DMS53 treated with DMSO at 0.1 percent for 48 hours (cell line): ENCODE measurements at regions not wholly inside any gene's neighbourhood (a gene's known extent, or its start where the extent isn't known, plus 50 kb on each side); places are given as distances from the start of the nearest gene placed in this dataset.

Experiments used
- DNase-seq: peaks from one replicate; lab custom pipeline; 2025; ENCODE audit not compliant: unreplicated experiment; lab: John Stamatoyannopoulos, UW

GRCh38 chr6:164130151-164130550 is 715.6 kb downstream of the QKI start:
- no peak for DNase-seq

DNA sequence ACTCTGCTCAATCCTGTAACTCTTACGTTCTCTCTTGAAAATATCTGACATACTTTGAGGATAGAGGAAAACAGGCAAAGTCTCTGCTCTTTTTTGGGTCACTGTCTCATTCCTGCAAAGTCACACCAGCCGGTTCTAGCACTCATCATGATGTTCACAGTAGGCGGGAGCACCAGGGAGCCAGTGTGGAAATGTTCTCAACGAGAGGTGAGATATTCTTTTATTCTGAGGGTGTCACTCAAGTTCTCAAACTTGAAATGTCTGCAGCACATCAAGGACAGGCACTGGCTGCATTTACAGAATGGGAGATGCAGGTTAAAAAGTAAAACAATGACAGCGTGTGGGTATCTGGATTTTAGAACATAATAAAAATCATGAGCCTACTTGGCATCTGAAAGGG is 714.7 kb downstream of the QKI start:
- DNase-seq: no peak

- DNase-seq: no peak
Measured at GRCh38 chr6:164128101-164128500, 713.6 kb downstream of the QKI start.

DNA sequence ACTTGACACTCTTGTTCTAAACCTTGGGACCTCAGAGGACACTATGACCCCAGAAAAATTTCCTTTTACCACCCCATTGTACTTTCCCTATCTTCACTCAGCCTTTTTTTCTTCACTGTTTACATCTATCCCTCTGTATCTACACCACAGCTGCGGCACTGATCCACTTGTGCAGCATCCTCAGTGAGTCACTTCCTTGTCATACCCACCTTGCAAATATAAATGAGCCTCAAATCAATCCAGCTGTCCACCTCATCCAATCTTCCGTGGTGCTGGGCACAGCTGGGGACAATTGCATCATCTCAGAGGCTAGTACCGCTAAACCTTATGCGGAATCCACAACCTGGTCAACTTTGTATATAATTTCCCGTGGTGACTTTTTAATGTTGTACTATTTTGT is 710.5 kb downstream of the QKI start:
- peak; percentile 62 for DNase-seq

GRCh38 chr6:164124473-164124872 is 710.0 kb downstream of the QKI start:
- no peak for DNase-seq

- no peak for DNase-seq
Measured at GRCh38 chr6:164122109-164122508, 707.6 kb downstream of the QKI start.

DNA sequence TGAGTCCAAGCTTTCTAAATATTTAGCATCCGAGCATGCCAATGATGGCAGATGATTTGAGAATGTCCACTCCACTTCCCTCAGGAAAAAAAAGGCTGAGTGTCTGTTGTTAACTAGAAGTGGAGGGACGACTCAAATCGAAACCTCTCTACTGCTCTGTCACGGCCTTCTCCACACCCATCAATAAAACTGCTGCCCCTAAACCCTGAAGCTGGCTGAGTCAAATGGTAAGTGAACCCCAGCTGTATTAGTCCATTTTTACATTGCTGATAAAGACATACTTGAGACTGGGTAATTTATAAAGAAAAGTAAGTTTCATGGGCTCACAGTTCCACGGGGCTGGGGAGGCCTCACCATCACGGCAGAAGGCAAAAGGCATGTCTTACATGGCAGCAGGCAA is 707.0 kb downstream of the QKI start:
- no peak for DNase-seq

GRCh38 chr6:164114651-164115050 is 700.1 kb downstream of the QKI start:
- no peak for DNase-seq

DNA sequence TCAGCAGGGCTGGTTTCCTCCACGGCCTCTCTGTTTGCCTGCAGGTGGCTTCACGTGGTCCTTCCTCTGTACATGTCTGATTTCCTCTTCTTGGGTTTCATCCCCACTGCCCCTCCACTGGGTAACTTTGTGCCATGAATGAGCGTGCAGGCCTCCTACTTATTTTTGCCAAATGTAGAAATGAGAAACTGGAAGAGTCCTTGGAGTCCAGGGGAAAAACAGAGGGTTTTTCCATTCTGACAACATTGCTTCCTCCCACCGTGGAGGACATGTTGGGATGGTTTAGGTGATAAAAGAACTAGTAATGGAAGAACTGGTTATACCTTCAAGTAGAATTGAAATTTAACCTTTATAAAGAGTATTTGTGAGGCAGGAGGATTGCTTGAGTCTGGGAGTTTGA is 699.5 kb downstream of the QKI start:
- DNase-seq: no peak

DNA sequence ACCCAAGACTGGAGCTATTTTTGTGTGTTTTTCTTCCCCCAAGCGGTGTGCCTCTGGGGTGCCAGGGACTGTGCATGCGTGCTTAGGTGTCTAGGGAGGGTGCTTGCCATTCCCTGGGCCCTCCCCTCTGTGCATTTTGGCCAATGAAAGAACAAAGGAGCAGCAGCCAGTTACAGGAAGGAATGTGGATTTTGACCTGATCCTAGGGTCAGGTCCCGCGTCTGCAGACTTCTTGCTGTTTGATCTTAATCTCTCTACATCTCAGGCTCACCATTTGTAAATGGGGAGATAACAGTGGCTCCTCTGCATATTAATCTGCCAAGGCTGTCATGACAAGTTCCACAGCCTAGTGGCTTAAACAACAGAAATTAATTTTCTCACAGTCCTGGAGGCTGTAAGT is 699.1 kb downstream of the QKI start:
- DNase-seq: no peak

- DNase-seq: no peak
Measured at GRCh38 chr6:164109770-164110140, 695.2 kb downstream of the QKI start.

DNA sequence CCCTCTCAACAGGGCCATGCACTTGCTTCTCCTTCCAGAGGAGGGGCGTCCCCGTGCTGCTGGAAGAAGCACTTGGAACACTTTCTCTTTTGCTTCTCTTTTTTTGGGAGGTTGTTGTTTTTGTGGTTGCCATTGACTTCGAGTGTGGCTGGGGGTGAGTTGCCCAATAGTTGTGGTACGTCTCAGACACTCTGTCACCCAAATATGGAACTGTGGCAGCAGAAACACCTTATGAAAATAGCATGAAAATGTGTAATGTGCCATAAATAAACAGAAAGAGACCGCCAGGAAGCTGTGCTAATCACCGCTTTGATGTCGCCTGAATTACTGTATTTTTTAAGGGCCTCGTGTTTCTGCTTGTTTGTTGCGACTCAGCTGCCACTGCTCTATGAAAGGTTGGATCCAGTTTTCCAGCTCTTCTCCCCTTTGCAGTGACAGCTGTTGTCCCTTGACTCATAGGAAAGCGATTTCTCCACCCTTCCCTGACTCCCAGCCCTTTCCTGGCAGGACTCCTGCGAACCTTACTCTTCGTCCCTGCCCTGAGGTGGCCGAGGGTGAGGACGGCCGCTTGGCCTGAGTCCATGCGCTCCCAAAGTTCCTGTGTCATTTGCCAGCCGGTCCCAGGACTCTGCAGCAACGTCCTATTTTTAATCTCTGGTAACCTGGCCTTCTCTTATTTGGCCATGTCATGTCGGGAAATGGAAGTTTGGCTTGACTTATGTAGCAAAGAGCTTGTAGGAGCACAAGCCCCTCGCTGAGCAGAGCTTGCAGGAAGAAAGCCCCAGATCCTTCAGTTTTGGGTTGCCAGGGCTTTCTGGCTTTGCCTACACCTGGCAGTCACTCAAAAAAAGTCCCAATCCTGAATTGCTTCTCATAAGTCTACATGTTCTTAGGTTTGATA is 694.6 kb downstream of the QKI start:
- DNase-seq: no peak

GRCh38 chr6:164108092-164108491 is 693.6 kb downstream of the QKI start:
- no peak for DNase-seq

GRCh38 chr6:164107297-164107995 is 692.9 kb downstream of the QKI start:
- DNase-seq: no peak

DNA sequence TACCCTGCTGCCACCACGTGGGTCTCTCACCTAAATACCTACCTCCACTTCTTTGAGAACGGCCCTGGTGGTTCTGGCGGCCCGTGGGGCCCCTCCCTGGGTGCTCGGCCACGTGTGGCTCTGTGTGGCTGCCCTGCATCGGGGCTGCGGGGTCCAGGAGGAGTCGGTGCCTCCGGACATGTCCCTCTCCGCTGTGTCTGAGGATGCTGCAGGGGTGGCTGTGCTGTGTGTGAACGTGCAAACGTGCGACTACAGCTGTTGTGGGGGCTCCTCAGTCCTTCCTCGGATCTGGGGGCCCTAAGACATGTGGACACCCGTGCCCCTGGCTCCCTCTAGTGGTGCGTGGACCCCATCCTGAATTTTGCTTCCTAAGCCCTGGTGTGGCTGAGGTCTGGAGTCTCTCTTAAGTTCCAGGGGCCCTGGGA is 691.8 kb downstream of the QKI start:
- DNase-seq: no peak

GRCh38 chr6:164105705-164106104 is 691.2 kb downstream of the QKI start:
- DNase-seq: no peak

- no peak for DNase-seq
Measured at GRCh38 chr6:164104432-164104831, 689.9 kb downstream of the QKI start.

DNA sequence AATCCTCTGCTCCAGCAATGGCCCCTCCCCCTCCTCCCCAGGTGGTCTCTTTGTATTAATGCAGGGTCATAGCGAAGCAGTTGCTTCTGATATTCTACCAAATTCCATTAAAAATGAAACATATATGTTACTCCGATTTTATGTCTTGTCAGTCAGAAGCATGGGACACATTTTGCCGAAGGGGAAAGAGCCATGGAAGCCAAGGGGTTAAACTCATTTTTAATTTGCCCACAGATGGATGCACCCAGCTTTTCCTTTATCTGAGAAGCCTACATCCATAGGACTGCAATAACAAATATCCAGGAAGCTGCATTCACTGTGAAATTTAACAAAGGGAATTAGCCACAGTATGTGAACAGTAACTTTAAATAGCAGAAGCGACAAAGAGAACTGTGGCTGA is 688.2 kb downstream of the QKI start:
- no peak for DNase-seq

DNA sequence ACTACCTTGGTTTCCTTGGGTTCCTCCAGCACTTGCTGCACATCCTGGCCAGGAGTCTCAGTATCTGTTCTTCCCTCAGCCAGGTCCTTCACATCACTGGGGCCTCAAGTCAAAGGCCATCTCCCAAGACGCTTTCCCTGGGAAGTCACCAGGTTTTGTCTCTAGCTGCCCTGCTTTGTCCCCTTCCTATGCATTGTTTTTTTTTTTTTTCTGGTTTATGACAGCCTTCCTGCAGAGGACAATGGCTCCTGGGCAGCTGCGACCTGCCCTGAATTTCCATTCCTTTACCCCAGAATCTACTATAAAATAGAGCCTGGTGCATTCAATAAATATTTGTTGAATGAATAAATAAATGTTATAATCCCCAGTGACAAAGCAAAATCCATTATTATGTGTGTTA is 687.3 kb downstream of the QKI start:
- DNase-seq: no peak

DNA sequence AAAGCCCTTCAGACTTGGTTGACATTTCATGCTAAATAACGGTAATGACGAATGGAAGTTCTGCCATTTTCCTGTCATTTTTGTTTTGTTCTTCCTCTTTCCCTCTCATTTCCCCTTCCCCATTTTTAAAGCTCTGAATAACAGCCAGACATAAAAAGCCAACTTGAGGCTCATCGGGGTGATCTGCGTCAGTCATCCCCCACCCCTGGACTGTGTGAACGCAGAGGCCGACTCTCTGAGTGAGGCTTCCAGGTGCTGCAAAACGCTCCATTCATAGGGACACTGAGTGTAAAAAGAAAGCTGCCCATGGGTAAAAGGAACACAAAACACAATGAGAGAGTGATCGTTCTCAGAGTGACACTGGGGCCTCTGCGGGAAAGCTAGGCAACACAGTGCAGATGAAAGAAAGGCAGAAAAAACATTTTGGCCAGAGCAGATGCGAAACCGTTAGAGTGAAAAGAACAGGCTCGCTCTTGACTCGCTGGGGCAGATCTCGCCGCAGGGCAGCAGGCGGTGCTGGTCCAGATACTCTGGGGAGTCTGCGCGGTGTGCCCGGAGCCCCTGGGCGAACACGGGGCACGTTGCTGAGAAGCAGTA is 684.8 kb downstream of the QKI start:
- no peak for DNase-seq

DNA sequence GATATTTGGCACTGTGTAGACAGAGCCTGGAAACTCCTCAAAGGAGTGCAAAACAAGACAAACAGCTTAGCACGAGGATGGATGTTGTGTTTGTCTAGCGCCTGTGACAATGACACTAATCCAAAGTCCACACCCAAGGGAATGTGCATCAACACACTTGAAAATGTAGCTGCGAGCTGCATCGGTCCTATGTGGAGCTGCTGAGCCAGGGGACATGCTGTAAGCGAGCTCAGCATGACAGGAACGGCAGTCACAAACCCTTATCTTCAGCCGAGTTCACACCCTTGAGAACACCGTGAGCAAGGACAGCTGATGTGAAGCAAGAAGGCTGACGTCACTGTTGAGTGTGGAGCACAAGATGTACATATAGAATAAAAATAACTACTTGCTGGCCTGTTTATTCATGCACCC is 684.3 kb downstream of the QKI start:
- peak; percentile 84 for DNase-seq
